Osteocyte (in vitro differentiated cells): ENCODE measurements at regions not wholly inside any gene's neighbourhood (a gene's known extent, or its start where the extent isn't known, plus 50 kb on each side); places are given as distances from the start of the nearest gene placed in this dataset.
A peak's percentile ranks its signal among the peaks of the same experiment; 100 is the strongest.

Experiments
- DNase-seq: peaks from one replicate; pipeline ENCODE4 v3.0.0; 2021; ENCODE audit warnings: mixed read lengths; ENCODE audit not compliant: unreplicated experiment; ENCODE audit errors: extremely low spot score
- H3K27ac Mint-ChIP-seq: one replicate; pipeline ENCODE4 v1.8.0; 2021; ENCODE audit warnings: mild to moderate bottlenecking, mixed read lengths; ENCODE audit not compliant: unreplicated experiment
- H3K27me3 Mint-ChIP-seq: one replicate; pipeline ENCODE4 v1.8.0; 2021; ENCODE audit warnings: mixed read lengths; ENCODE audit not compliant: unreplicated experiment
- H3K36me3 Mint-ChIP-seq: one replicate; pipeline ENCODE4 v1.8.0; 2021; ENCODE audit warnings: mixed read lengths; ENCODE audit not compliant: unreplicated experiment
- H3K4me1 Mint-ChIP-seq: one replicate; pipeline ENCODE4 v1.8.0; 2021; ENCODE audit warnings: mixed read lengths; ENCODE audit not compliant: unreplicated experiment
- H3K4me3 Mint-ChIP-seq: one replicate; pipeline ENCODE4 v1.8.0; 2021; ENCODE audit warnings: mild to moderate bottlenecking, moderate library complexity, mixed read lengths; ENCODE audit not compliant: unreplicated experiment
- H3K9me3 Mint-ChIP-seq: one replicate; pipeline ENCODE4 v1.8.0; 2021; ENCODE audit warnings: mixed read lengths; ENCODE audit not compliant: unreplicated experiment
- CTCF ChIP-seq: fragments of 200-600 bp; sonication (generic); IDR thresholded peaks from 2 replicates; pipeline ENCODE4 v1.5.0; 2021; ENCODE audit warnings: antibody characterized with exemption, mild to moderate bottlenecking, moderate library complexity

GRCh38 chr10:88114368-88114767 is 250.9 kb downstream of the PTEN start:
- Mint-ChIP-seq H3K4me3 (no peak overlapping the region), H3K27me3 (no peaks in the 10 kb centered on the region), H3K9me3 (no peaks in the 10 kb centered on the region), H3K36me3 (no peaks in the 10 kb centered on the region), H3K4me1 (peaks cover 8% of the 10 kb centered on the region), H3K27ac (no peak overlapping the region)
- peak; percentile 54 for TF ChIP-seq CTCF
- DNase-seq, result no peak

GRCh38 chr10:88115407-88115806 is 252.0 kb downstream of the PTEN start:
- DNase-seq, result no peak
- Mint-ChIP-seq H3K4me1 (peaks cover 3% of the 10 kb centered on the region), H3K27me3 (no peaks in the 10 kb centered on the region)

GRCh38 chr10:88115968-88116367 is 252.5 kb downstream of the PTEN start:
- Mint-ChIP-seq H3K27ac (no peak overlapping the region), H3K27me3 (no peaks in the 10 kb centered on the region), H3K36me3 (no peaks in the 10 kb centered on the region), H3K4me1 (no peaks in the 10 kb centered on the region), H3K9me3 (no peaks in the 10 kb centered on the region), H3K4me3 (no peak overlapping the region)
- no peak for TF ChIP-seq CTCF
- no peak for DNase-seq

More at GRCh38 chr10:88115407-88115806, 252.0 kb downstream of the PTEN start:
- Mint-ChIP-seq H3K9me3 (no peaks in the 10 kb centered on the region), H3K36me3 (no peaks in the 10 kb centered on the region), H3K27ac (no peak overlapping the region), H3K4me3 (no peak overlapping the region)
- TF ChIP-seq CTCF, result no peak

GRCh38 chr10:88116481-88116880 is 253.1 kb downstream of the PTEN start:
- Mint-ChIP-seq H3K9me3 (no peaks in the 10 kb centered on the region), H3K36me3 (no peaks in the 10 kb centered on the region), H3K27me3 (no peaks in the 10 kb centered on the region), H3K4me1 (no peaks in the 10 kb centered on the region), H3K4me3 (no peak overlapping the region), H3K27ac (no peak overlapping the region)
- no peak for DNase-seq
- TF ChIP-seq CTCF, result no peak

- no peak for TF ChIP-seq CTCF
- DNase-seq, result no peak
- no peaks in the 10 kb centered on the region for H3K36me3 Mint-ChIP-seq
Measured at GRCh38 chr10:88116971-88117626, 253.7 kb downstream of the PTEN start.

More at GRCh38 chr10:88116971-88117626, 253.7 kb downstream of the PTEN start:
- Mint-ChIP-seq H3K4me1 (no peaks in the 10 kb centered on the region), H3K27ac (no peak overlapping the region), H3K4me3 (no peak overlapping the region), H3K9me3 (no peaks in the 10 kb centered on the region), H3K27me3 (no peaks in the 10 kb centered on the region)
